ENCODE measurements at regions not wholly inside any gene's neighbourhood (a gene's known extent, or its start where the extent isn't known, plus 50 kb on each side); places are given as distances from the start of the nearest gene placed in this dataset.
"Not testable (repeated sequence)": the region's sequence is repeated elsewhere in the genome, so short reads cannot be mapped to it uniquely, and the experiment has no call there.

DNA sequence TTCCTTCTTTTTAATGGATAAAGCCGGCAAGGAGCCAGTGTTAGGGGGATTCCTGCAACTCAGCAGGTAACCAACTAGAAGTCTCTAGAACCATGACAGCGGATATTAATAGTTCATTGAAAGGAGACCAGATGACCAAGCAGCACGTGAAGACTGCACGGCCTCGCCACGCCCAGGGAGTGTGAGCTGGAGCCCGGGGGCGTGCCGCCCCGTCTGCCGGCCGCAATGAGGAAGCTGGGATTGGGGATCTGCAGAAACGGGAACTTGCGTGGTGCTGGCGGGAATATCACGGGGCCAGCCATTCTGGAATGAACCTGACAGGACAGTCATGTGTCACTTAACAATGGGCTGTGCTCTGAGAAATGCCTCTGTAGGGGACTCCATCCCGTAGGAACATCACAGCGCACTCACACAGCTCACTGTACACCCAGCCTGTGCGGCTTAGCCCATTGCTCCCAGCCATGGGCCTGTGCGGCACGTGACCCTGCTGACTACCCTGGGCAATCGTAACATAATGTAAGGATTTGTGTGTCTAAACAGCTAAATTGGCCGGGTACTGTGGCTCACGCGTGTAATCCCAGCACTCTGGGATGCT is 4092.8 kb upstream of the TPTE start:
- intact Hi-C loops (cut with micrococcal nuclease); DNase-seq; H3K4me3 ChIP-seq; H3K36me3 ChIP-seq; H3K4me1 ChIP-seq; H3K27me3 ChIP-seq (ENCODE audit: low read depth); H3K27ac ChIP-seq (replicated peaks); H3K9me3 ChIP-seq (replicated peaks): not testable (repeated sequence)

DNA sequence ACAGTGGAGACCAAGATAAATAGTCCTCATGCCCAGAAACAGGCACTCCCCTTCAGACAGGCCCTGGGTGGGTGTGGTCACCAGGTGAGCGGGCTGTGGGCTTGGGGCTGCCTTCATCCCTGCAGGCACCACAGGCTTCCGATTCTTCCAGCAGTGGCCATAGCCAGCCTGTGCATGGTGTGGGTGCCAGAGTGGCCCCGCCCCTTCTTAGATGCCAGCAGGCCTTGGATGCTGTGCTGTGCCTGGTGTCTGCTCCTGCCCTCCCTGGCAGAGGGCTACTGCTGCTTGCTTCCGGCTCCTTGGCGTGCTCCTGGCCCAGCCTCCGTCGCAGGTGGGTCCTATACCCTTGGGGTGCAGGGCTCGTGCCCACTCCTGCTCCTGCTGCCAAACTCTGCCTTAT is 4091.5 kb upstream of the TPTE start:
- H3K27me3 ChIP-seq (ENCODE audit: low read depth); intact Hi-C loops (cut with micrococcal nuclease); H3K4me3 ChIP-seq; H3K36me3 ChIP-seq; H3K27ac ChIP-seq (replicated peaks); H3K9me3 ChIP-seq (replicated peaks); H3K4me1 ChIP-seq; DNase-seq: not testable (repeated sequence)

DNA sequence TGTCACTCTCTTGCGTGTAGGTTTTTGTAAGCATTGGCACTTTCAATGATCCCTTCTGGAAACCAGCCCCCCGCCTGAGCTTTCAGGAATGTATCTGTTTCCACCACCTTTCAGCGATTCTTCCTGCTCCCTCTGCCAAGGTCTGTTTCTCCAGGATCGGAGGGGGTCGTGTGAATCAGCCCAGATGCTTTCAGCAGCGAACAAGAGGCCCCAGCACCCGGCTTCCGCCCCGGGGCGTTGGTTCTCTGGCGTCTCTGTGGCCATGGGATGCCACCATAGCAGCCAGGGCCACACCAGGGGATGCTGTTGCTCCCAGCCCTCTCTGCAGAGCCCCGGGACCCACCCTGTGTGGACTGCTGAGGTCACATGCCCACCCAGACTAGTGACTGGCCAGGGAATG is 4088.2 kb upstream of the TPTE start:
- intact Hi-C loops (cut with micrococcal nuclease); H3K9me3 ChIP-seq (replicated peaks): not testable (repeated sequence)

DNA sequence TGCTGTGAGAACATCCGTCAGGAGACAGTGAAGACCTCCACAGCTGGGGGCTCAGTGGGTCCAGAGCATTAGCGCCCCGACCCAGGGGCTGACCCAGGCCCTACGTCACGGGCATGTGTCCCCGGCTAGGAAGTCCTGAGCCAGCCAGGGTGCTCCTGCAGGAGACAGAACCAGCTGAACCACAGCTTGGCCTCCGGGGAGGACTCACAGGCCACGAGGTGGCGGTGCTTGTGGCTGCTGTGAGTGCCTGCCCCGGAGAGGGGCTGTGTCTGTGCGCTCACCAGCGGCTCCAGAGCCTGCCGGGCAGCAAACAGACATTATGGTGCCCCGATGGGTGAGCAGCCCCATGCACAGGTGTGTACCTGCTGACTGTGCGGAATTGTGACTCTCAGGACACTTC is 4085.2 kb upstream of the TPTE start:
- intact Hi-C loops (cut with micrococcal nuclease); H3K36me3 ChIP-seq; DNase-seq; H3K9me3 ChIP-seq (replicated peaks); H3K27ac ChIP-seq (replicated peaks); H3K4me3 ChIP-seq; H3K27me3 ChIP-seq (ENCODE audit: low read depth); H3K4me1 ChIP-seq: not testable (repeated sequence)

More for the DNA sequence above, 4088.2 kb upstream of the TPTE start:
- H3K27ac ChIP-seq (replicated peaks); H3K4me3 ChIP-seq; H3K36me3 ChIP-seq; DNase-seq; H3K27me3 ChIP-seq (ENCODE audit: low read depth); H3K4me1 ChIP-seq: not testable (repeated sequence)

DNA sequence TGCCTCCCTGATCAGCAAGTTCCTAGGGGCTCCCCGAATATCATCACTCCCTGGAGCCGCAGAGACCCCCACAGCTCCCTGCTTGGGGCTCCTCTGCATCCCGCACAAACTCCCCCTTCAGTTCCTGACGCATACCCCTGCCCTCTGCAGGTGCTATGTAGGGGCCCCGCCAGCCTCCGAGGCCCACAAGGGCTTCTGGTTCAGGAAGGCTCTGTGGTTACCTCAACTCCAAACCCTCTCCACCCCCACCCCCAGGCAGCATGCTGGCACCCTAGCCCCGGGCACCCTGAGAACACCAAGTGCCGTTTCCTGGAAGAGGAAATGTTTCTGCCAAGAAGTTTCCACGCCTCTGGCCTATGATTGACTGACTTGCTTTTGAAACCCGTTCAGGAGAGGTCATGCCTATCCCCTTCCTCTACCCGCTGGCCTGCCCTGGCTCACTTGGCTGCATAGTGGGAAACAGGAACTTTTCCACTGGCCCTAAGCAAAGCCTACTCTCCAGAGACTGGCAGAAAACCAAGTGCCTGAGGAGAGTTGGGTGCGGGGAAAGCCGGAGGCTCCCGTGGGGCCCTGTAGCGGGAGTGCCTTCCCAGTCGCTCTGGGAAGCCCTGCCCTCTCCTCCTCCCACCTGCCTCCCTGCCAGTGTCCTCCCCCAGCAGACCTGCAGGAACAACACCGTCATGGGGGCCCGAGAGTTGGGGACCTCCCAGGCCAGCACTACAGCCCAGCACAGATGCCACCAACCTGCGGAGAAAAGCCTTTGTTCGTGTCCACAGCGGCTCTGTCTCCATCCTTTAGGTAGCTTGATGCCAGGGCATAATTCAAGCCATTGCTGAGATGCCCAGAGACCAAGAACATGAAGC is 4084.2 kb upstream of the TPTE start:
- H3K9me3 ChIP-seq (replicated peaks); H3K36me3 ChIP-seq; intact Hi-C loops (cut with micrococcal nuclease); DNase-seq; H3K27me3 ChIP-seq (ENCODE audit: low read depth); H3K4me1 ChIP-seq; H3K4me3 ChIP-seq; H3K27ac ChIP-seq (replicated peaks): not testable (repeated sequence)

DNA sequence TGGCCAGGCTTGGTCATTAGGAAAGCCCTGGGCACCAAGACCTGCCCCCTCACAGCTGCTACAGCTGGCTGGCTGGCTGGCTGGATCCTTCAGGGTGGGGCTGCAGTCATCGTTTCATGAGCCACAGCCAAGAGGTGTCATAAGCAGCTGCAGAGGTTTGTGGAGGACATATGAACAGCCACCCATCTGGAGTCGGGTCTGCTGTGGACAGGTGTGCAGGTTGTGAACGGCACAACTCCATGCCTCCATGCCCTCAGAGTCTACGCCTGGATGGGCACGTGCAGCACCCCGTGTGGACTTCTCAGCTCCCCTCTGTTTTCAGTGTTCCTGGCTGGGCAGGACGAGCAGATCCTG is 4083.6 kb upstream of the TPTE start:
- DNase-seq; intact Hi-C loops (cut with micrococcal nuclease): not testable (repeated sequence)

DNA sequence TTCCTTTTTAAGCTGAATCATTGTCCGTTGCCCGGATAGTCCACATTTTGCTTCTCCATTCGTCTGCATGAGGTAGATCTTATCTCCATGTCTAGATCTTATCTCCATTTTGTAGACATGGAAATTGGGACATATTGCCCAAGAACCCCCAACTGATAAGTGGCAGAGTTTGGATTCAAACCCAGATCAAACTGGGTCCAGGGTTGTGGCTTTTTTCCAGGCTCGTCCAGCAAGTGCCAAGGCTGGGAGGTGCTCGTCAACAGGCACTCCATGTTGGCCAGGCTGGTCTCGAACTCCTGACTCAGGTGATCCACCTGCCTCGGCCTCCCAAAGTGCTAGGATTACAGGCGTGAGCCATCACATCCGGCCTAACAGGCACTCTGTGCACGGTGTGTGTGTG is 4082.3 kb upstream of the TPTE start:
- intact Hi-C loops (cut with micrococcal nuclease); H3K27ac ChIP-seq (replicated peaks); H3K27me3 ChIP-seq (ENCODE audit: low read depth); H3K4me1 ChIP-seq; H3K9me3 ChIP-seq (replicated peaks); H3K36me3 ChIP-seq; H3K4me3 ChIP-seq; DNase-seq: not testable (repeated sequence)

More for the DNA sequence above, 4083.6 kb upstream of the TPTE start:
- not testable (repeated sequence) for H3K27me3 ChIP-seq (ENCODE audit: low read depth); H3K9me3 ChIP-seq (replicated peaks); H3K27ac ChIP-seq (replicated peaks); H3K4me3 ChIP-seq; H3K36me3 ChIP-seq; H3K4me1 ChIP-seq

DNA sequence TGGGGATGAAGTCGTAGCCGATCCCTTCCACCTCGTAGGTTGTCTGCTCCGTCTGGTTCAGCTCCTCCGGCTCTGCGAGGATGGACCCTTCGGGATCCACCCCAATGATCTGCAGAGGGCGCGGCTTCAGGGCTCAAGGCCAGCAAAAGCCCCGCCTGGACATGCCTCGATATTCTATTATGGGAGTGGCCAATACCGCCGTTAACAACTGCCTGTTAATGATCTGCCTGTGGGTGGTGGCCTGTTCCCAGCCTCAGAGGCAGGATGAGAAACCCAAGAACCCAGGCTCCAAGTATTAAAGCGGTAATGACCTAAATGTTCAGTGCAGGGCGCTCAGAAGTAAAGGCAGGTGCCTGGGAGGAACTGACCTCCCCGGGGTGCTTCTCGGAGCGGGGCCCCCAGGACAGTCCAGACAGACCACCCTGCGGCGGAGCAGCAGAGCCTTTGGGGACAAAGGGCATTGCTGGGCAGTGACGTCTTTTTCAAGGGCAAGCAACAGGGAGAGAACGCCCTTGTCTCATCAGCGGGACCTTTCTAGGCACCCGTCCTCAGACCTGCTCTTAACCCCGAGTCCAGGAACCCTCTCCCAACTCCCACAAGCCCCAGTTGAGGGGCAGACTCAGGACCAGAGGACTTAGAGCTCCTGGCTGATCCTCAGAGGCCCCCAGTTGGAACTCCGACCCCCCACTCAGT is 4066.6 kb upstream of the TPTE start:
- H3K27ac ChIP-seq (replicated peaks); H3K4me1 ChIP-seq; H3K9me3 ChIP-seq (replicated peaks); H3K4me3 ChIP-seq; H3K27me3 ChIP-seq (ENCODE audit: low read depth); DNase-seq; intact Hi-C loops (cut with micrococcal nuclease); H3K36me3 ChIP-seq: not testable (repeated sequence)

DNA sequence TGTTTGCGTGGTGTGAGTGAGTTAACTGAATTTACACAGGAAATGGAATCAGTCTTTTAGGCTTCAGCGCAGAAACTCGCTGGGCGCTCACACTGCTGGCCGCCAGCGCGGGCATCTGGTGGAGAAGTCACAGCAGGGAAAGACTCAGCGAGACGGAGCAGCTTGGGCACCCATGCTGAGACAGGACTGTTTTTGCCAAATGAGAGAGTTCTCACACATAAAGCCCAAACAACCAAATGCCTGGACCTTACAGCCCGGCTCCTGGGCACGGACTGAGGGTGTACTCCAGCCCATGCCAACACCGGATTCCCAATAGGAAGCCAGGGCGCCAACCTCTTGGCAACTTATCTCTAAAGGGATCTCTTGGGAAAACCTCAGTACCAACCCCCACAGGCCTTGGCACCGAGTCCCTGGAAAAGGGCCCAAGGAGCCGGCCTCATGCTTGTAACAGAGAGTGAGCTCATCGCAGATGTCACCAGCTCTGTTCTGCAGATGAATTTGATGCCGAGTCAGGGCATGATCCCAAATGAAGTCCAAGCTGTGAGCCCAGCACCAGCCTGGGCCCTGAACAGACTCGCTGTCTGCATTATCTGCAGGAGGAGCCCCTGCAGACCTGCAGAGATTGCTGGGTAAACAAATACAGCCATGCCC is 4065.2 kb upstream of the TPTE start:
- H3K27me3 ChIP-seq (ENCODE audit: low read depth); DNase-seq; H3K4me3 ChIP-seq; H3K4me1 ChIP-seq; H3K27ac ChIP-seq (replicated peaks); H3K36me3 ChIP-seq; H3K9me3 ChIP-seq (replicated peaks); intact Hi-C loops (cut with micrococcal nuclease): not testable (repeated sequence)

DNA sequence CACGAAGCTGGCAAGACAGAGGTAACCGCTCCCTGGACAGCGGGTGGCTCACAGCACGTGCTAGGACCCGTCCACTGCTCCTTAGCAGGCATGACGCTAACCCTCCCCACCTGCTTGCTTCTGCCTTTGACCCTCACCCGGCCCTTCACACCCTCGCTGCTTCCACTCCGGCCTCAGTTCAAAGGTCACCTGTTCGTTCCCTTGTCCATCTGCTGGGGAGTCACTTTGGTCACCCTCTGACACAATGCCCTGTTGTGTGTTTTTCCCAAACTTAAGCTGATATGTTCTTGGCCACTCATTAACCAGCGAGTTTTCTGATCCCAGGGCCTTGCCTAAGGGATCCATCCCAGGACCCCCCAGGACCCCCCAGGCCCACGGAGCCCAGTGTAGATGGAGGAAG is 4061.6 kb upstream of the TPTE start:
- H3K27ac ChIP-seq (replicated peaks); H3K4me1 ChIP-seq; H3K4me3 ChIP-seq; DNase-seq; H3K27me3 ChIP-seq (ENCODE audit: low read depth); intact Hi-C loops (cut with micrococcal nuclease); H3K36me3 ChIP-seq; H3K9me3 ChIP-seq (replicated peaks): not testable (repeated sequence)

DNA sequence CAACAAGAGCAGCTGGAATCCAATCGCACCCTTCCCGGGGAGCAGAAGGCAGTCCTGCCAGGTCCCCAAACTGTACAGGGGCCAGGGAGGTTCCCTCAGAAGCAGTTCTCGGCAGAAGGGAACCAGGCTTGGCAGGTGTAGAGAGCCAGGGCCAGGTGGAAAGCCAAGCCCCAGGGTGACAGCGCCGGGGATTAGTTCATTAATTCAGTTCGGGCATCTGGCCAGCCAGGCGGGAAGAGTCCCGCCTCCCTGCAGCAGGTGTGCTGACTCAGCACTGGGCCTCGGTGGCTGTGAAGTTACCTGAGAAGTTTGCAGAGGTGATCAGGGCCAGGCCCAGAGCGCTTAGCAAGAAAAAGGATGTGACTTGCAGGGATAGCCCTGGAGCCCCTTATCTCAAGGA is 4060.0 kb upstream of the TPTE start:
- H3K4me3 ChIP-seq; H3K27me3 ChIP-seq (ENCODE audit: low read depth); H3K36me3 ChIP-seq; H3K9me3 ChIP-seq (replicated peaks); DNase-seq; intact Hi-C loops (cut with micrococcal nuclease); H3K4me1 ChIP-seq; H3K27ac ChIP-seq (replicated peaks): not testable (repeated sequence)

DNA sequence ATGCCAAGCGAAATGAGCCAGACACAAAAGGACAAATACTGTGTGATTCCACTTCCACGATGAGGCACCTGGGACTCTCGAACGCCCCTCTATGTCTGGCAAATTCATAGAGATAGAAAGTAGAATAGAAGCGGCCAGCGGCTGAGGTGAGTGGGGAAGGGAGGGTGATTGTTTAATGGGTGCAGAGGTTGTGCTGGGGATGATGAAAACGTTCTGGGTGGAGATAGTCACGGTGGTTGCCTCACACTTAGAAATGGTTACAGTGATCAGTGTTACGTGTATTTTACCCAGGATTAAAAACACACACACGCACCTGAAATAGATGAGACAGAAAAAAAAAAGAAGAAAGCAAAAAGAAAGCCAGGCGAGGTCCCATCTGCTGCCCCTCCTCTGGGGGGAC is 4057.0 kb upstream of the TPTE start:
- H3K36me3 ChIP-seq; H3K9me3 ChIP-seq (replicated peaks); H3K27ac ChIP-seq (replicated peaks); H3K4me1 ChIP-seq; H3K4me3 ChIP-seq; intact Hi-C loops (cut with micrococcal nuclease); DNase-seq; H3K27me3 ChIP-seq (ENCODE audit: low read depth): not testable (repeated sequence)

DNA sequence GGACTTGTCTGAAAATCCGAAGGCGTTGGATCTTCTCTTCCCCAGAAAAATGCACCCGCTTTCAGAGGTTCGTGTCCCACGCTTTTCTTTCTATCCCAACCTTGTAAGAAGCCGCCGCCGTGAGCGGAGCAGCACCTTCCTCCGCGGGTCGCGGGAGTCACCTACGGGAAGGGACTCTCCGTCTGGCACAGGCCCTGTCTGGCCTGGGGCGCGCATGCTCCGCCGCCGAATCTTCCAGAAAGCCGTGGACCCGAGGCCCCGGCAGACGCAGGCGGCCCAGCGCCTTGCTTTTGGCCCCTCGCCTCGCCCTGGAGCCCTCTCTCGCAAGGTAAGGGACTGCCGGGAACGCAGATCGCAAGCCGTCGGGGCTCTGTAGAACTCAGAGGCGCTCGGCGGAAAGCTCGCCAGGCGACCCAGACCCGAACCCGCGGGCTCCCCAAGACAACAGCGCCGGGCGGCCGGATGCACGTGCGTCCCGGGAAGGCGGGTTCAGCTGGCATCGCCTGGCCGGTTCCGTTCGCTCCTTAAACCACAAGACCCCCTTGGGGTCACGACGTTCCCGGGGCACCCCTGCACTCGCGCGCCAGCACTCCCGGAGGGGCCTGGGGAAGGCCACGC is 4055.2 kb upstream of the TPTE start:
- H3K9me3 ChIP-seq (replicated peaks); H3K27ac ChIP-seq (replicated peaks); intact Hi-C loops (cut with micrococcal nuclease); H3K36me3 ChIP-seq; H3K4me3 ChIP-seq; H3K4me1 ChIP-seq; H3K27me3 ChIP-seq (ENCODE audit: low read depth); DNase-seq: not testable (repeated sequence)
